Hematopoietic multipotent progenitor cell treated with erythropoietin and hydrocortisone succinate and interleukin-3 and kit ligand, for 15 days (in vitro differentiated cells): ENCODE measurements at regions not wholly inside any gene's neighbourhood (a gene's known extent, or its start where the extent isn't known, plus 50 kb on each side); places are given as distances from the start of the nearest gene placed in this dataset.

Experiments
- DNase-seq: peaks from one replicate; pipeline ENCODE4 v3.0.0-alpha.2; 2015; ENCODE audit warnings: low spot score

DNA sequence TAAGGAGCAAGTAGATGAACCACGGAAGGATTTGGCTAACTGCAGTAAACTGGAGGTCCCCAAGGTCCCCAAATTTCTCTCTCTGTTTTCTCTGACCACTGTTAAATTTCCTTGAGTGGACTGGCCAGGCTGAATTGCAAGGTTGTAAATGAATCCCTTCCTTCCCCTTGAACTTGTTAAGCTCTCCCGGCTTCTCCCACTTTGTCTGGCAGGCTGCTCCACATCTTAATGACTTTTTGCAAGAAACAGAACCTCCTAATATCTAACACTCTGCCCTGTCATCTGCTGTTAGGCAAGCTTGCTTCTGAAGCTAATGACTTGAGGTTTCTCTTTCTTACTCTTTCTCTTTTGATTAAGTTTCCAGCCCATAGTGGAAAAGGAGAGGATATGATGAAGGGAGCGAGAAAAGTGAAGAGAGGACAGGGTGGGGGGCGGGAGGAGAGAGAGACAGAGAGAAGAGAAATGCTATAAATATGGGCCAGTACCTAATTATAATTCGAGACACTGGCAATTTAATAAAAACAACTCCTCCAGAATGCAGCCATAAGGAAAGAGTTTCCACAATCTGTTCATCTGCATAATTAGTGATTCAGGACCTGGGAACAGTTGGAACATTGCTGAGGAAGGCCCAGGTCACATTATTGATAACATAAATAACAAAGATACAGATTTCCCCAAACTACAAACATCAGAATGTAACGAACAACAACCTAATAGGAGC is 437.3 kb upstream of the MPDZ start:
- DNase-seq: no peak

DNA sequence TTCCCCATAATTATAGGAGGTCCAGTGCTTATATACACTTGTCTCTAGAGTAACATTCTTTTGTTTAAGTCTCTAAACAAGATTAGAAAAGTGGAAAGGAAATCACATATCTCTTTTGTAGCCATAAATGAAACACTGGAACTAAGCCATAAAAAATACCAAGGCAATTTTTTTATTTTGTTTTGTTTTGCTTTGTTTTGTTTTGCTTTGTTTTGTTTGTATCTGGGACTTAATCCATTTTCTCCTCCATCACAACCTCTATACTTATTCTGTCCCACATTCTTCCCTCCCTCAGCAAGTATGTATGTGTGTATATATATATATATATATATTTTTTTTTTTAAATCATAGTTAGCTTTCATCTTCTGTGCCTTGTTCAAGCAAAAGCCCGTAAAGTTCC is 436.6 kb upstream of the MPDZ start:
- no peak for DNase-seq

DNA sequence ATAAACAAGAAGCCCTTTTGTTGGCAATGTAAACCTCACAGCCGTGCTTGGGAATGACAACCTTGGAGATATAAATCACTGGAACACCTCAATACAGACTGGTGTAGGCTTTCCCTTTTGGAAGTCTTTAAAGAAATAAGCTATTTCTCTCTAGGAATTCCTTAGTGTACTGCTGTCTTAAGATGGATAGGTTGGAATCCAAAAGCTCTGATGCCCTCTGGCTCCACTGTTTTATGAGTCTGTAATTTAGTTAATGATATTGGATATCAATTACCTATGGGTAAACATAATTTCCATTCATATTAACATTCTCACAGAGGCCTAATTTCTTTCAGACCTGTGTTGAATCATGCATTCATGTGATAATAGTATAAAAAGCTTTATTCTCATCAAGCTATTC is 435.9 kb upstream of the MPDZ start:
- no peak for DNase-seq

DNA sequence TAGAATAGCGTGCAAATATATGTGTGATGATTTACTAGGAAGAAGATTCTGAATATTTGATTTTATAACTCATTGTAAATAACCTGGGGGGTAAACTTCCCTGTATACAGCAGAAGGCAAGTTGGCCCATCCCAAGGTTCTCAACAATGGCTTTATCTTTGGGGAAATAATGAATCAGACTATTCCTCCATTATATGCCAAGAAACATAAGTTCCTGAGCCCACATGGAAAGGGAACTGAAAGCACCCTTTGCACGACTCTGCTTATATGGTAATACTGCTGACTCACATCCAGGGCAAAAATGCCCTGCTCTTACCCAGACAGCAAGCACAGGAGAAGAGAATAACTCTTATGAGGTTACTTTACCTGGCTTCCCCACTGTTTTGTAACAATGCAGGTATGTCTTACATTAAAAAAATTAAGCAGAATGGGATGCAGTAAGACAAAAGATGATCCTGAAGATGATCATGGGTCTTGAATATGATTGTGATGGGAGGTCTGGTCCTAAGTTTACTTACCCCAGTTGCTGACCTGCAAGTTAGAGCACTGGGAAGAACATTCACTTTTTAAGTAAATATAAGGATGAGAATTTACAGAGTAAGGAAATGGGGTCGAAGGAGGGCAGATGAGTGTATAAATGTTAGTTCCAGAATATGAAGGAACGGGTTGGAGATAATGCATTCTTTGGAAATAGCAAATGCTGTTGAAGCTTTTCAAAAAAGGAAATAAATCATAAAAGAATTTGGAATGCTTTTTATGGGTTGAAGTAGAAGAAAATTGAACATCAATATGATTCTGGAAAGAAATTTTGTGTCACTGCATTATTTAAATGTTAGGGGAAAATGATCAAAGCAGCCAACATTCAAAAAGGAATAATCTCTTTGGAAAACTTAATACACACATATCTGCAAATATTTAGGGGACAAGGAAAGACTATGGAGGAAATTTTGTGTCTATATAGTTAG is 428.4 kb upstream of the MPDZ start:
- DNase-seq: no peak

DNA sequence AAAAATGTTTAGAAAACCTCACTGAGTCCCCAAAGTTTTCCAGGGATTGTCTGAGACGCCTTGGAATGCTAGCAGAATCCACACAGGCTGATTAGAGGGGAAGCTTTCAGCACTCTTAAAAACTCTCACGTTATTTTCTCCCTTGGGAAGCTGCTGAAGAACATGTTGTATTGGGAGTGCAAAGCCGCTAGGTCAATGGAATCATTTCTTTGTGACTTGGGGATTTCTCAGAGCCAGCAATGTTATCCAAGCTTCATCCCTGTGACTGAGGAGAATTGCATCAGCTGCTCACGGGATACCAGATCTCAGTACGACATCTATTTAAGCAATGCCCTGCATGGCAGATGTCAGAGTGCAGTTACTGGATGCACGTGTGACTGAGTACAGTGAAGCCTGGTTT is 426.4 kb upstream of the MPDZ start:
- DNase-seq: no peak

DNA sequence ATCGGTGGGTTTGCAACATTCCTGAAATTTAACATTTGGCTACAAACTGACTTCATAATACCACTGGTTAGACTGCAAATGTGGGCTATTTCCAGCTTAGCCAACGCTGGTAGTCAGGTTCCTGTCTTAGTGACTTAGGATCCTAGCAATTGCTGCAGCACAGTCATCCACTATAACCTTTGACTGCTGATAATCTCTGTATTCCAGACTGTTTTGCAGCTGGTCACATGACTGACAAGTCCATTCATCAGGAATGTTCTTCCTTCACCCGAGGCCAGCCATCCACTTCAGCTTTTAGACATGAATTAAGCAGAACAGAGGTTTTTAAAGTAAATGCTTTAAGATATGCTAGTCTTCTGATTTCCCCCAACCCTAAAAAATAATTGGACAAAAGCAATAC is 425.9 kb upstream of the MPDZ start:
- DNase-seq: no peak

DNA sequence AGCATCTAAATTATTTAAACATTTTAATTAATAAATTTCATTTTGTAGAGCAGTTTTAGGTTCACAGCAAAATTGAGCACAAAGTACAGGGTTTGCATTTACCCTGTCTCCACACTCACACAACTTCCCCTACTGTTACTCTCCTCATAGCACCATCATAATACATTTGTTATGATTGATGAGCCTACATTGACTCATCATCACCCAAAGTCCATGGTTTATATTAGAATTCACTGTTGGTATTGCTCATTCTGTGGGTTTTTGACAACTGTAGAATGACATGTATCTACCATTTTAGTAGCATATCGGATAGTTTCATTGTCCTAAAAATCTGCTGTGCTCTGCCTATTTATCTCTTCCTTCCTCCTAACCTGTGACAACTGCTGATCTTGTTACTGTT is 411.1 kb upstream of the MPDZ start:
- no peak for DNase-seq

DNA sequence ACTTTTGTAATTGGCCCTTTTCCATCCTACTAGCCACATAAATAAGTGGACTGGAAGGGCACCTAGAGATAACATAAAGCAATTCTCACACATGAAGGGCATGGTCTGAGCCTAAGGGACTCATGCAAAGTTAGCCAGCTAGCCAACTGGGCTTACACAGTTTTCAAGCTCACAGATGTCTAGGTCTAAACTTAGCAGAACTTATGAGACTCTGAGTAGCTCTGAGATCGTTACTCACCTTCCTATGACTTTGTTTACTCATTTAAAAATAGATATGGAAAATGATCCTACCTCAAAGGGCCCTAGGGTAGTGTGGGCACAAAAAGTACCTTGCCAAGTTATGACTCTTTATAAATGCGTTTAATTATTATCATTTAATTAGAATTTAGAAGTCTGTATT is 410.4 kb upstream of the MPDZ start:
- DNase-seq: no peak

DNA sequence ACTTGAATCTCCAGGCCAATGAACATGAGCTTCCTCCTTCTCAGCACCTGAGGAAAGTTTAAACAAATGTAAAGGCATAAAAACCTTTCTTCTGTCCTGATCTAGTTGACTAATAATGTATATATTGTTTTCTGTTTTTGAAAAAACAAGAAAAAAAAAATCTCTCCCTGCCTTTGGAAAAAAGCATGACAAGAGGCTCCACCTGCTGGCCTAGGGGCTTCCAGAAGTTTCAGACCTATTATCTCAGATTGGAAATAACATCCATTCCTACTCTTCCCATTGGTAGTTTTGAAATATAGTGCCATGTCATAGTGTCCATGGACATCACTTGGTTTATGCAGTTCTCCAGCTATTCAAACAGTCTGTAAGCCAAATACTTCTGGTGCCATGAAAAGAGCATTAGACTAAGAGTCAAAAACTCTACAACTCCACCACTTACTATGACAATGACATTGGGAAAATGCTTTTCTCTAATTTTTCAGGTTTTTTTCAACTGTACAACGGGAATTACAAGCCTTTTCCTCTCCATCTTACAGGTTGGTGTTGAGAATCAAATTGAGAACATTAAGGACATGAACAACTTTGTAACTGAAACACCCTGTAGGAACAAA is 409.6 kb upstream of the MPDZ start:
- DNase-seq: no peak

DNA sequence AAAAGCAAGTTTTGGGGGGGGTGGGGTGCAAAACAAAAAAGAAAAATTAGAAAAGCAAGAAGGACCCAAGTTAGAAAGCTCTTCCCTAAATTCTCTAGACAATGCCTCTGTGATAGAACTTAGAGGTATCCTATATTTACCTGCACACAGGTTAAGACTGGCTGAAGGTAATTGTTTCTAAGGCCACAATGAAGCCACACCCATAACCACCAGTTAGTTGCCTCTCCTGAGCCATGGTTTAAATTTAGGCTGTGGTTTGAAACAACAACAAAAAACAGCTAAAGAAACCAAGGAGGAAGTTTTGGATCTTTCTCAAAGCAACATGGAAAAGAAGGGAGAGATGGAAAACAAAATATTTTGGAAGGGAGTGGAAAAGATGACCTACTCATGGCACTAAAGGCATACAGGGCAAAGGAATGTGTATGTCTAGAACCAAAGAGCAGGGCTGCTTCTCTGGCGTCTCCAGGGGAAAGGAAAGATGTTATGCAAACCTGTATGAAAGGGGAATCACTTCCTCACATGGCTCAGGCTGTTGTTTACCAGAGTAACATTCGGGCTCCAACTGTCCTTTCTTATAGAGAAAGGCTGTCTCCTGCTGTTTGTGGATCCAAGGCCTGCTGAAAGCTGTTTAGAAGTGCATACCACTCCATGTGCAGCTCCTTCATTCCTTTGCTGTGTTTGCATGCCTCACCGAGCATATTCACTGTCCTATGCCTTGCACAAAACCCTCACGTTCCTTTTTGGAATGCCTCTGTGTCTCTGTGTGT is 408.9 kb upstream of the MPDZ start:
- no peak for DNase-seq

DNA sequence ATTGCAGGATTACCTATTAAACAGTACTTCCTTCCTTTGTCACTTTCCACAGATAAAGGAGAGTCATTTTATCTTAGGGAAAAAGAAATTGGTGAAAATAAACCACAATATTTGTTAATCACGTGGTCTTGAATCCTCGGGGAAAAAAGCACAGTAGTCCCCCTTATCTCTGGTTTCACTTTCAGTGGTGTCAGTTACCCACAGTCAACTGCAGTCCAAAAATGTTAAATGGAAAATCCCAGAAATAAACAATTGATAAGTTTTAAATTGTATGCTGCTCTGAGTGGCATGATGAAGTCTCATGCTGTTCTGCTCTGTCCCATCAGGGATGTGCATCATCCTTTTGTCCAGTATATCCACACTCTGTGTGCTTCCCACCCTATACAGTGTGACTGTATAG is 405.2 kb upstream of the MPDZ start:
- no peak for DNase-seq

DNA sequence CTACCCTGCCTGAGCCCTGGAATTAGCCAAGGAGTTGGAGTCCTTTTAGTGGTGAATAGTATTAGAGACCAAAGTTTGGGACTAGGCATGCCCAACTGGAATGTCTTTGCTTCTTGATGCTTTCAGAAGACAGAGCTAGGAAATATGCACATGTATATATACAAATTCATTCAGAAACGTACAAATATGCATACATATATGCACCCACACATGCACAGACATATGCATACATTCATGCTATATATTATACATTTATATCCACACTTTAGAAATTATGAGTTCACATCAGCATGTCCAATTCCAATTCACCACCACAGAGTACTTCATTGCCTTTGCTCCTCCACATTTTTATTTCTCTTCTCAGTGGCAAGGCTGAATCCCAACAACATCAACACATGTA is 398.3 kb upstream of the MPDZ start:
- no peak for DNase-seq

DNA sequence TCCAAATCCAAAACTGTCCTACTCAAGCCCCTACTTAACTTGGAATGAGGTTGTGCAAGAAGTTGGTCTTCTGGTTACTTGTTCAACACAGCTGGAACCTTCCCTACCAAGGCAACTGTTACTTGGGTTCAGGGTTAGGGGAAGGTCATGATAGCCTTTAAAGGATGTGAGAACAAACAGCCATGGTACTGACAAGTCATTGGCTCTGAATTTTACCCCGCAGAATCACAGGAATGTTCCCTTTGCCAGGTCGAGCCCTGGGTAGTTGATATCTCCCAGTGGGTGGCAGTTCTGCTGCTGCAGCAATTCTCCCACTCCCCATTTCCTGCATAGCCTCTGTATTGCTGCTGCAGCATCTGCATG is 396.1 kb upstream of the MPDZ start:
- no peak for DNase-seq

DNA sequence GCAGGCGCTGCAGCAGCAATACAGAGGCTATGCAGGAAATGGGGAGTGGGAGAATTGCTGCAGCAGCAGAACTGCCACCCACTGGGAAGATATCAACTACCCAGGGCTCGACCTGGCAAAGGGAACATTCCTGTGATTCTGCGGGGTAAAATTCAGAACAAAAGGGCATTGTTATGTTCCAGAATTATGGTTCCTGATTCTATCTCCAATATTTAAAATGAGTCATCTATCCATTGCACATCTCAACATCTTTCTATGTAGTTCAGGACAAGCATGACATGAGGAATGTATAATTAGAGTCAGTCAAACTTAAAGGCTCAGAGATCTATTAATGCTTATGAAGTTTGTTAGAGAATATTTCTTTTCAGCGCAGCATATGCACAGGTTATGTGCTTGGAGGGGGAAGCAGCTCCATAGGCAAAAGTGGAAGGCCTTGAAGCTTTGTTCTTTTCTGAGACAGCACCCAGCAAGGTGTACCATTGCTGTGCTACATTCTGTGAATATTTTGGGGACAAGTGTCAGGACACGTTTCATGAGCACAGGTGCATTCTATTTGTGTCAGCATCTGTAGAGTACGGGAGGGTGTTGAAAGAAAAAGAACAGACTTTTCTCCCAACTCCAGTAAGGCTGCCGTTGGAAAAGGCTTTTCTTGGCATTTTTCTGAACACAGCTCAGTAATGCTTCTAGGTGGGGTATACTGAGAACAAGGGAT is 395.6 kb upstream of the MPDZ start:
- no peak for DNase-seq

DNA sequence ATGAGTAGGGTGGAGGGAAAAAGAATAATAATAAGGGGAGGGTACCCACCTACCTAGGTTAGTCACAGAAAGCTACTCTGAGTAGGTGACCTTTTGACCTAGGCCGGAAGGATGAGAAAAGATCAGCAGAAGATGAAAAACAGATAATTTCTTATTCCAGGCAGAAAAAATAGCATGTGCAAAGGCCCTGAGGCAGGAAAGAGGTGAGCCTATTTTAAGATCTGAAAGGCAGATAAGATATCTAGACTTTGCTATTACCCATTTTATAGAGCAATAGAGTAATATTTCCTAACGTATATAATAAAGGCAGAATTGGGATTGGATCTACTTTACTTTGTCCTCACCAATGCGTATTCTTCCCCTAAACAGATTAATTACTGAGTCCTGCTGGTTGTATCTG is 393.9 kb upstream of the MPDZ start:
- no peak for DNase-seq

DNA sequence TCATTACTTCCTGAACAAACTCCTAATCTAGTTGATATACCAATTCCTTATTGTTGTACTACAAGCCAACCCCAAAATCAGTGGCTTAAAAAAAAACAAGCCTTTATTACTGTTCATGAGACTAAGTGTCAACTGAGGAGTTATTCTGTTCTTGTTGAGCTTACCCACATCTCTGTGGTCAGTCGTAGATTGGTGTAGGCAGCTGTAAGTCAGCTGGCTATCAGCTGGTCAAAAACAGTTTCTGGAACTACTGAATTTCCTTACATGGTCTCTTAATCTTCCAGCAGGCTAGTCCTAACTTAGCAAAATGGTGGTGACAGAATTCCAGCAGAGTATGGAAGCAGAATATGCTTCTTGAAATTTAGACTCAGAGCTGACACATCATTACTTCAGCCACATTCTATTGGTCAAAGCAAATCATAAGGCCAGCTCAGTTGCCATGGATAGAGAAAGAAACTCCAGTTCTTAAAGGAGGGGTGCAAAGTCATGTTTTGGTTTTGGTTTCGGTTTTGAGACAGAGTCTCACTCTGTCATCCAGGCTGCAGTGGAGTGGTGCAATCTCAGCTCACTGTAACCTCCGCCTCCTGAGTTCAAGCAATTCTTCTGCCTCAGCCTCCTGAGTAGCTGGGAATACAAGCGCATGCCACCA is 386.1 kb upstream of the MPDZ start:
- no peak for DNase-seq

DNA sequence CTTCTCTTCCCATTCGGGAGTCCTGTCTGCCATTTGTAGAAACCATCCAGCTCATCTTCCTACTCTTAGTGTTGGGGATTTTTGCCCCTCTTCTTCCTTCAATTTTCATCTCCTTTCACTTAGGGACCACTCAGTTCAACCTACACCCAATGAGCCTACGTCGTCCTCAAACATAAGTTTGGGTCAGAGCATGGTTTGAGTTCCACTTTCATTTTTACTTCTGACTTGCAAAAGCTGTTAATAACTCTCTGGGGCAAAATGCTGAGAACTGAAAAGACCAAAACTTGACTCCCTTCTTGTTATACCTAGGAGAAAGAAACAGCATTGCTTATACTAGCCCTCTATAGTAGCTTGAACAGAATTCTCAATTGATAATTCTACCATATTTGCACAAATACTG is 381.5 kb upstream of the MPDZ start:
- DNase-seq: no peak

DNA sequence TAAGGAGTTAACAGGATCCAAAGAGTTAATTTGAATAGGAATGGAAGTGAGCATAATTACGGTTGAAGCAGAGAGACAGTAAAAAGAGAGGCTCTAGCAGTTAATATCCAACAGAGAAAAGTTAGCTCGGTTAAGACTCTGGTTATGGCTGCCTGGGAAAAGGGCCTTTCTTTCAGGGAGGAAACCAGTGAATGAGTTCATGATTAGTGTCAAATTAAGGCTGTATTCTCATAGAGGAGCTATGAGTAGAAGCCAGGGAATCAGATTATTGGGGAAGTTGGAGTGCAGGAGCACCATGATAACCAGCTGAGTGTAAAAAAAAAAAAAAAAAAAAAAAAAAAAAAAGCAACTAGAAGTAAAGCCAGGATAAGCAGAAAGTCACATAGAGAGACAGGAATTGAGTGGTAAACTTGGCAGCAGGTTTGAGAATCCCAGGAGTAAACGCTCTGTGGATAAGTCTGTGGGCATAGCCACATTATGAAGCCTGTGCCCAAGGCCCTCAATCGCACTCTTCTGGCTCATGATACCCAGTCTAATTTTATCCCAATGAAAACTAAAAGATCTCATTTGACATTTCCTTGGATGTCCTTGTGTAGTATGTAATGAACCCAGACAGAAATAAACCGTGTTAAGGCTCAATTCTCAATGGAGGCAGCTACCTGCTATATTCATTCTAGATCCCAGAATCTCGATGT is 372.6 kb upstream of the MPDZ start:
- no peak for DNase-seq

DNA sequence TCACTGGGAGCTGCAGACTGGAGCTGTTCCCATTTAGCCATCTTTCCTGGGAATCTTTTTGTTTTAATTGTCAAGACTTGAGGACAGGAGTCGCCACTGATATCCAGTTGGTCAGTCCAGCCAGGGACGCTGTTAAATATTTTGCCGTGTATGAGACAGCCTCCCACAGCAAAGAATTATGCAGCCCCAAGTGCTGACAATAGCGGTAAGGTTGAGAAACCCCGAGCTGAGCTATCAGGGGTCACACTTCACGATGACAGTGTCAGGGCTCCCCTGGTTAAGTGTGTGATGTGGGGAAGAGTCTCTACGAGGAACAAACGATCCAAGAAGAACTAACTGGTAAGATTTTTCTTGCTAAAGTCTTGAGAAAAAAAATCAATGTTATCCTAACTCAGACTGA is 372.0 kb upstream of the MPDZ start:
- no peak for DNase-seq

DNA sequence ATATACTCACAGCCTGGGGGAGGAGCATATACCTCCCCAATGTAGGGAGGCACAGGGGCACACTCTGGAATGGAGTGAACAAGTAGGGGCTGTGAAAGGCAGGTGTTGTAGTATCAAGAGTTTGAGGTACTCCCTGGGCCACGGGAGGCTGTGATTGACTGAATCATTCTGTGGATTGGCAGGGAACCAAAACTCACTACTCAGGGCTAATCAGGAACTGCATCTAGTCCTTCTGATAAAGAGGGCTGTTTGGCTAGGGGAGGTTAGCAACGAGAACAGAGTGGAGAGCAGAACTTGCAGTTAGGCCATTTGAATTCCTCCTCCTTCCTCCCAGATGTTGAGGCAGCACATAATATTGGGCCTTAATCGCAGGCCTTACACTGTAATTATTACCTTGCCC is 369.2 kb upstream of the MPDZ start:
- no peak for DNase-seq

DNA sequence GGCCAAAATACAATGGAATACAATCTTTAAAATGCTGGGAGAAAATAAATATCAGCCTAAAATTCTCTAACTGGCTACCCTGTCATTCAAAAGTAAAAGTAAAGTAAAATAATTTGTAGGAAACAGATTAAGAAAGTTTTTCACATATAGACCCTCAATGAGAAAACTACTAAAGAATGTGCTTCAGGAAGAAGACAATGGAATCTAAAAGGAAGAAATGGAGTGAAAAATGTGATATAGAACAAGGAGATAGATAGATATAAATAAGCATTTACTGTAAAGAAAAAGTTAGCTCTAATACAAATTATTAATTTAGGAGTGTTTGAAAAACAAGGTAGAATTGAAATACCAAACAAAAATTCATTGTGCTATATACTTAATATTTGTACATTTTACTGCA is 368.6 kb upstream of the MPDZ start:
- DNase-seq: no peak
